Peyer's patch (tissue), 4 donors: ENCODE measurements at regions not wholly inside any gene's neighbourhood (a gene's known extent, or its start where the extent isn't known, plus 50 kb on each side); places are given as distances from the start of the nearest gene placed in this dataset.

Source experiments
- DNase-seq, 3 donors: peaks; one replicate each; pipeline ENCODE4 v3.0.0-alpha.2; 2017 to 2019
- H3K27ac ChIP-seq, 4 donors: fragments of 200-600 bp; sonication (generic); one replicate each; pipeline ENCODE4 v1.5.1; 2016 to 2019
- H3K27me3 ChIP-seq, 2 donors: fragments of 200-600 bp; sonication (generic); one replicate each; pipeline ENCODE4 v1.5.1; 2019
- H3K36me3 ChIP-seq, 3 donors: fragments of 200-600 bp; sonication (generic); one replicate each; pipeline ENCODE4 v1.5.1; 2016 to 2019
- H3K4me1 ChIP-seq, 4 donors: fragments of 200-600 bp; sonication (generic); one replicate each; pipeline ENCODE4 v1.5.1; 2016 to 2019
- H3K4me3 ChIP-seq, 4 donors: fragments of 200-600 bp; sonication (generic); 1 replicate in 3 of 4; 2 replicates in 1 of 4; pipeline ENCODE4 v1.5.1; 2016 to 2019; ENCODE audit warnings: mild to moderate bottlenecking in 1 of 4
- H3K9me3 ChIP-seq, 4 donors: fragments of 200-600 bp; sonication (generic); one replicate each; pipeline ENCODE4 v1.5.1; 2016 to 2019; ENCODE audit warnings: mild to moderate bottlenecking in 1 of 4
- CTCF ChIP-seq, 6 experiments: fragments of 450-650 bp in 4 of 6; fragments of 200-600 bp in 2 of 6; sonication (generic) in 1 of 6; IDR thresholded peaks; one replicate each; pipeline ENCODE4 v1.5.1; 2017 to 2019; ENCODE audit warnings: antibody characterized with exemption in 6 of 6, mild to moderate bottlenecking in 3 of 6, moderate library complexity in 1 of 6
- POLR2A ChIP-seq, 2 donors: fragments of 450-650 bp; IDR thresholded peaks; one replicate each; pipeline ENCODE4 v1.5.1; 2017; ENCODE audit warnings: antibody characterized with exemption in 2 of 2, mild to moderate bottlenecking in 2 of 2, moderate library complexity in 2 of 2

- TF ChIP-seq POLR2A (IDR thresholded peaks at IDR 0.05), result no peak
- TF ChIP-seq CTCF (IDR thresholded peaks at IDR 0.05), result no peak
- Histone ChIP-seq H3K4me3 (no peak overlapping the region), H3K9me3 (no peaks in the 10 kb centered on the region), H3K36me3 (no peaks in the 10 kb centered on the region), H3K27ac (no peak overlapping the region), H3K4me1 (no peaks in the 10 kb centered on the region), H3K27me3 (no peaks in the 10 kb centered on the region)
- DNase-seq, result no peak
Observed at GRCh38 chr9:88933607-88934379, 57.5 kb upstream of the S1PR3 start.

- no peak for DNase-seq
- Histone ChIP-seq H3K4me1 (no peaks in the 10 kb centered on the region), H3K9me3 (no peaks in the 10 kb centered on the region), H3K4me3 (no peak overlapping the region), H3K36me3 (no peaks in the 10 kb centered on the region), H3K27me3 (no peaks in the 10 kb centered on the region), H3K27ac (no peak overlapping the region)
- no peak for TF ChIP-seq POLR2A (IDR thresholded peaks at IDR 0.05)
- no peak for TF ChIP-seq CTCF (IDR thresholded peaks at IDR 0.05)
Observed at GRCh38 chr9:88934876-88935535, 56.3 kb upstream of the S1PR3 start.

- Histone ChIP-seq H3K27ac (no peak overlapping the region), H3K36me3 (no peaks in the 10 kb centered on the region), H3K4me3 (no peak overlapping the region), H3K9me3 (no peaks in the 10 kb centered on the region), H3K27me3 (no peaks in the 10 kb centered on the region), H3K4me1 (no peaks in the 10 kb centered on the region)
- TF ChIP-seq CTCF (IDR thresholded peaks at IDR 0.05) (no peak), POLR2A (IDR thresholded peaks at IDR 0.05) (no peak)
- DNase-seq, result no peak
Observed at GRCh38 chr9:88936132-88936531, 55.1 kb upstream of the S1PR3 start.

GRCh38 chr9:88936668-88937067 is 54.6 kb upstream of the S1PR3 start:
- Histone ChIP-seq H3K4me3 (no peak overlapping the region), H3K27me3 (no peaks in the 10 kb centered on the region), H3K27ac (no peak overlapping the region), H3K36me3 (no peaks in the 10 kb centered on the region), H3K9me3 (no peaks in the 10 kb centered on the region), H3K4me1 (no peaks in the 10 kb centered on the region)
- TF ChIP-seq CTCF (IDR thresholded peaks at IDR 0.05) (no peak), POLR2A (IDR thresholded peaks at IDR 0.05) (no peak)
- DNase-seq, result peak in 1 of 3 donors; percentile 58

GRCh38 chr9:88937248-88937647 is 54.0 kb upstream of the S1PR3 start:
- Histone ChIP-seq H3K36me3 (no peaks in the 10 kb centered on the region), H3K4me1 (no peaks in the 10 kb centered on the region), H3K27me3 (no peaks in the 10 kb centered on the region), H3K27ac (no peak overlapping the region), H3K4me3 (no peak overlapping the region), H3K9me3 (no peaks in the 10 kb centered on the region)
- no peak for DNase-seq
- no peak for TF ChIP-seq CTCF (IDR thresholded peaks at IDR 0.05)
- no peak for TF ChIP-seq POLR2A (IDR thresholded peaks at IDR 0.05)
